ENCODE measurements at regions not wholly inside any gene's neighbourhood (a gene's known extent, or its start where the extent isn't known, plus 50 kb on each side); places are given as distances from the start of the nearest gene placed in this dataset.

DNA sequence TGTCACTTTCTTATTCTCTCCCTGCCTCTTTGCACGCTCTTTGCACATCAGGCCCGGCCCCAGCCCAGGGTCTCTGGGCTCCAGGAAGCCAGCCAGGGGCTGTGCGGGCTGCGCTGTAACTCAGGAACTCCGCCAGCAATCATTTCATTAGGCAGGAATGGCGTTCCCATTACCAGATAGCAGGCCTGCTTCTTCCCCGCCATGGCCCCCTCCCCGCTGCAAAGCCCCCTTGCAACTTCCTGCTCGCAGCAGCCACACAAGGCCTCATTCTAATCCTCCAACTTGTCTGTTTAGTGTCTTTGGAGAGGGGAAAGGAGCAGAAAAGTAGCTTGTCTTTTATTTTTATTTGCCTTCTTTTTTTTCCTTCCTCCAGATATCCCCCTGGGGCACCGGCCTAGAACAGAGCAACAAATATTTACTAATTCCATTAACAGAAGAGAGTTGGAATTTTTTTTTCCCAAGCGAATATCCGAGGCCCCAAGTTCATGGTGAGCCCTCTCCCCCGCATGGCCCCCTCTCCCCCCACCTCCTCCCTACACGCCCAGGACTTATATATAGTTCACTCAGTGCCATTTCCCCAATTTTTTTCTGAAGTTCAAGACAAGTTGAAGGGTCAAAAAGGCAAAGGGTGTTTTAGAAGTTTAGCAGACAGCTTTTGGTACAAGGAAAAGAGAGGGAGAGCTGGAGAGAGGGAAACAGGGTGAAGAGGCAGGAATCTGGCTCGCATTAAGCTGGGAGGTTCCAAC, 329.4 kb upstream of the TBX3 start:
- H3K36me3 ChIP-seq: no peaks in the 10 kb centered on the region
- ATAC-seq (ENCODE audit: insufficient number of reproducible peaks, low FRiP score, low read depth): no peak
- DNase-seq (ENCODE audit: low spot score): no peak
- no peaks in the 10 kb centered on the region for H3K9me3 ChIP-seq
- TF ChIP-seq, protein P1, sequence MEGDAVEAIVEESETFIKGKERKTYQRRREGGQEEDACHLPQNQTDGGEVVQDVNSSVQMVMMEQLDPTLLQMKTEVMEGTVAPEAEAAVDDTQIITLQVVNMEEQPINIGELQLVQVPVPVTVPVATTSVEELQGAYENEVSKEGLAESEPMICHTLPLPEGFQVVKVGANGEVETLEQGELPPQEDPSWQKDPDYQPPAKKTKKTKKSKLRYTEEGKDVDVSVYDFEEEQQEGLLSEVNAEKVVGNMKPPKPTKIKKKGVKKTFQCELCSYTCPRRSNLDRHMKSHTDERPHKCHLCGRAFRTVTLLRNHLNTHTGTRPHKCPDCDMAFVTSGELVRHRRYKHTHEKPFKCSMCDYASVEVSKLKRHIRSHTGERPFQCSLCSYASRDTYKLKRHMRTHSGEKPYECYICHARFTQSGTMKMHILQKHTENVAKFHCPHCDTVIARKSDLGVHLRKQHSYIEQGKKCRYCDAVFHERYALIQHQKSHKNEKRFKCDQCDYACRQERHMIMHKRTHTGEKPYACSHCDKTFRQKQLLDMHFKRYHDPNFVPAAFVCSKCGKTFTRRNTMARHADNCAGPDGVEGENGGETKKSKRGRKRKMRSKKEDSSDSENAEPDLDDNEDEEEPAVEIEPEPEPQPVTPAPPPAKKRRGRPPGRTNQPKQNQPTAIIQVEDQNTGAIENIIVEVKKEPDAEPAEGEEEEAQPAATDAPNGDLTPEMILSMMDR (IDR thresholded peaks at IDR 0.05): no peak
- H3K4me1 ChIP-seq (ENCODE audit: control insufficient read depth in 1 of 2, low read depth in 2 of 2): no peaks in the 10 kb centered on the region
- no peak overlapping the region for H3K4me3 ChIP-seq
- H3K27ac ChIP-seq: no peak overlapping the region
- no peaks in the 10 kb centered on the region for H3K27me3 ChIP-seq (replicated peaks; ENCODE audit: insufficient read depth)

DNA sequence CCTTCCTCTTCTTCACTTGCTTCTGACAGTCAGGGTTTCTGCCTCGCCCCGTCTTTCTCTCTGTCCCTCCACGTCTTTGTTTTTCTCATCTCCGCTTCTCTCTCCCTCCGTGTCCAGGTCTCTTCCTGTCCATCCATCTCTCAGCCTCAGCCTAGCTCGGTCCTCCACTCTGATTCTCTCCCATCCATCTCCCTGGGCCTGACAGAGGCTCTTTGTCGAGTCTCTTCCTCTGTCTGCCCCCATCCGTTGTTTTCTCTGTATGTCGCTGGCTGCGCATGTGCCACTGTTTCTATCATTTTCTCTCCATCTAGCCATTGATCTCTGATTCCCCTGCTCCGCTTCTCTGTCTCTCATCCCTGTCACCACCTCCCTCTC, 328.9 kb upstream of the TBX3 start:
- Histone ChIP-seq H3K4me1 (ENCODE audit: control insufficient read depth in 1 of 2, low read depth in 2 of 2) (no peaks in the 10 kb centered on the region), H3K9me3 (no peaks in the 10 kb centered on the region), H3K27ac (no peak overlapping the region), H3K4me3 (no peak overlapping the region), H3K36me3 (no peaks in the 10 kb centered on the region), H3K27me3 (replicated peaks; ENCODE audit: insufficient read depth) (no peaks in the 10 kb centered on the region)
- ATAC-seq (ENCODE audit: insufficient number of reproducible peaks, low FRiP score, low read depth): no peak
- TF ChIP-seq, protein P1 (IDR thresholded peaks at IDR 0.05): no peak
- no peak for DNase-seq (ENCODE audit: low spot score)

DNA sequence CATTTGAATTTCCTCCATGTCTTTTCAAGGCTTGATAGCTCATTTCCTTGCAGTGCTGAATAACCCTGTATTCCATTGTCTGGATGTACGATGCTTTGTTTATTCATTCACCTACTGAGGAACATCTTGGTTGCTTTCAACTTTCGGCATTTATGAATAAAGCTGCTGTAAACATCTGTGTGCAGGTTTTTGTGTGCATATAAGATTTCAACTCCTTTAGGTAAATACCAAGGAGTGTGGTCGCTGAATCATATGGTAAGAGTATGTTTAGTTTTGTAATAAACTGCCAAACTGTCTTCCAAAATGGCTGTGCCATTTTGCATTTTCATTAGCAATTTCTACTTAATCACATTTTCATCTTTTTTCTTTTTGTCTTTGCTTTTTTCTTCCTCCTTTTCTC, 327.7 kb upstream of the TBX3 start:
- H3K4me1 ChIP-seq (ENCODE audit: control insufficient read depth in 1 of 2, low read depth in 2 of 2): no peaks in the 10 kb centered on the region
- ATAC-seq (ENCODE audit: insufficient number of reproducible peaks, low FRiP score, low read depth) (no peak), DNase-seq (ENCODE audit: low spot score) (no peak)
- no peak overlapping the region for H3K4me3 ChIP-seq
- TF ChIP-seq, protein P1 (IDR thresholded peaks at IDR 0.05): no peak
- no peaks in the 10 kb centered on the region for H3K36me3 ChIP-seq
- H3K27ac ChIP-seq: no peak overlapping the region
- no peaks in the 10 kb centered on the region for H3K9me3 ChIP-seq
- H3K27me3 ChIP-seq (replicated peaks; ENCODE audit: insufficient read depth): no peaks in the 10 kb centered on the region

DNA sequence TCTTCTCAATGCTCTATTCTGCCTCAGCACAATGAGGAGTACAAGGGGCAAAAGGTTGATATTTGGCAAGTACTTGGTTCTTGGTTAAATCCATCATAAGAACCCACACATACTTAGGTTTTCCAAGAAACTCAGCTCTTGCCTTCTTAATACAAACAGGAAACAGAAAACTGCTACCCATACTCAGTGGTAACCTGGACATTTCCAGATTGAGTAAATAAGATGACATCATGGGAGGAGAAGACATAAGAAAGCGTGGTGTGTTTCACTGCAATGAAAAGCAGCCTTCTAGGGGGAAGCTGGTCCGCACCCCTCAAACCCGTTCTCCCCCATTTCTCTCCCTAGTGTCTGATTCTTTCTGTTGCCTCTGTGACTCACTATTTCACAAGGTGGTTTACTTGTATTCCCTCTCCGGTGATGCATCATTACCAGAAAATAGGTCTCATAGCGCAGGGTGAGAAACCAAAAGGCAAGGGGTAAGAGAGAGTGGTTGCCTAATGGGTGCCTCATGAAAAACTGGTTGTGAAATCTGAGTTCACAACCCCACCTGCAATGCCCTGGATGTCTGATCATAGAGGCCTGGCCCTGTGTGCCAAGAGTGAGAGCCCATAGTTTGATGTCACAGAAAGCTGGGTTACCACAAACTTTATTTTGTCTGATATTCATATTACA, 326.5 kb upstream of the TBX3 start:
- DNase-seq (ENCODE audit: low spot score) (no peak), ATAC-seq (ENCODE audit: insufficient number of reproducible peaks, low FRiP score, low read depth) (no peak)
- no peaks in the 10 kb centered on the region for H3K27me3 ChIP-seq (replicated peaks; ENCODE audit: insufficient read depth)
- no peaks in the 10 kb centered on the region for H3K4me1 ChIP-seq (ENCODE audit: control insufficient read depth in 1 of 2, low read depth in 2 of 2)
- no peaks in the 10 kb centered on the region for H3K9me3 ChIP-seq
- H3K36me3 ChIP-seq: no peaks in the 10 kb centered on the region
- TF ChIP-seq, protein P1 (IDR thresholded peaks at IDR 0.05): no peak
- H3K4me3 ChIP-seq: no peak overlapping the region
- no peak overlapping the region for H3K27ac ChIP-seq

DNA sequence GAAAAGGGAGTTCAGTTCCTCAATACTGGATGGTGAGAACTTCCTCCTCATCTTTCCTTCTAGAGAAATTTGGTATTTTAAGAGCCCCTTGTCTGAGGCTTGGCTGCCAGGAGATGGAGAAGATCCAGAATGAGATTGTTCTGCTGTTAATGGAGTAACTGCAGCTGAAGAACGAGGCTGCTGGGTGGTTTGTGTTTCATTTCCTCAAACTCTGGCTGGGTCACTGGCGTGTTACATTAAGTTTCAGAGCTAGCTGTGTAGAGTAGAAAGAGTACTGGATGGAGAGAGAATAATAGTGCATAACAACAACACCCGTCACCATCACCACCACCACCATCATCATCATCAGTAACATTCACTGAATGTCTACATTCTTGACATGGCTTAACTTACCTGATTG, 325.0 kb upstream of the TBX3 start:
- TF ChIP-seq, protein P1 (IDR thresholded peaks at IDR 0.05): no peak
- DNase-seq (ENCODE audit: low spot score) (no peak), ATAC-seq (ENCODE audit: insufficient number of reproducible peaks, low FRiP score, low read depth) (no peak)
- Histone ChIP-seq H3K27me3 (replicated peaks; ENCODE audit: insufficient read depth) (no peaks in the 10 kb centered on the region), H3K36me3 (no peaks in the 10 kb centered on the region), H3K9me3 (no peaks in the 10 kb centered on the region), H3K27ac (no peak overlapping the region), H3K4me3 (no peak overlapping the region), H3K4me1 (ENCODE audit: control insufficient read depth in 1 of 2, low read depth in 2 of 2) (no peaks in the 10 kb centered on the region)

Data from thoracic aorta (tissue), 2 donors.